Natural killer cell (primary cell): ENCODE measurements at regions not wholly inside any gene's neighbourhood (a gene's known extent, or its start where the extent isn't known, plus 50 kb on each side); places are given as distances from the start of the nearest gene placed in this dataset.
"Not testable (repeated sequence)": the region's sequence is repeated elsewhere in the genome, so short reads cannot be mapped to it uniquely, and the experiment has no call there.

Experiments
- ATAC-seq, 3 donors: fragments of 150-1000 bp in 2 of 3; fragments of 200-7000 bp in 1 of 3; cut with Tn5 transposase; 1 replicate in 1 of 3; 2 replicates in 2 of 3; pipeline ENCODE4 v1.10.0; 2021; ENCODE audit warnings: mild to moderate bottlenecking in 2 of 3, moderate library complexity in 2 of 3
- DNase-seq, 2 donors: peaks; one replicate each; pipeline versions ENCODE4 v3.0.0 to v3.0.0-alpha.2; 2013 to 2021; ENCODE audit warnings: mixed read lengths in 1 of 2
- H3K27ac ChIP-seq: one replicate; pipeline ENCODE4 v1.5.1; 2013; ENCODE audit warnings: mild to moderate bottlenecking, low read length
- H3K27me3 ChIP-seq: one replicate; pipeline ENCODE4 v1.6.1; 2013; ENCODE audit warnings: low read length; ENCODE audit not compliant: control insufficient read depth, insufficient read depth
- H3K36me3 ChIP-seq: one replicate; pipeline ENCODE4 v1.6.1; 2013; ENCODE audit warnings: low read length; ENCODE audit not compliant: control insufficient read depth, insufficient read depth
- H3K4me1 ChIP-seq: one replicate; pipeline ENCODE4 v1.6.1; 2013; ENCODE audit warnings: low read length; ENCODE audit not compliant: control insufficient read depth, insufficient read depth
- H3K4me3 ChIP-seq: one replicate; pipeline ENCODE4 v1.5.1; 2013; ENCODE audit warnings: low read length
- H3K9me3 ChIP-seq: one replicate; pipeline ENCODE4 v1.6.1; 2013; ENCODE audit warnings: low read length; ENCODE audit not compliant: control insufficient read depth, insufficient read depth
- H3K27ac Mint-ChIP-seq, 2 donors: one replicate each; pipeline ENCODE4 v1.8.0; 2022; ENCODE audit warnings: mild to moderate bottlenecking in 2 of 2, mixed read lengths in 2 of 2, moderate library complexity in 1 of 2
- H3K27me3 Mint-ChIP-seq, 2 donors: one replicate each; pipeline ENCODE4 v1.8.0; 2022; ENCODE audit warnings: low read depth in 2 of 2, mixed read lengths in 2 of 2
- H3K36me3 Mint-ChIP-seq: one replicate; pipeline ENCODE4 v1.8.0; 2022; ENCODE audit warnings: mixed read lengths
- H3K4me1 Mint-ChIP-seq, 2 donors: one replicate each; pipeline ENCODE4 v1.8.0; 2022; ENCODE audit warnings: mixed read lengths in 2 of 2
- H3K4me3 Mint-ChIP-seq: one replicate; pipeline ENCODE4 v1.8.0; 2022; ENCODE audit warnings: mild to moderate bottlenecking, moderate library complexity, mixed read lengths
- H3K9me3 Mint-ChIP-seq, 2 donors: one replicate each; pipeline ENCODE4 v1.8.0; 2022; ENCODE audit warnings: mixed read lengths in 2 of 2
- WGBS: methylation state at CpG from one replicate; pipeline ENCODE4 v1.1.7; 2013; ENCODE audit warnings: missing lambda C conversion rate; ENCODE audit not compliant: insufficient coverage; 5-methylcytosine and 5-hydroxymethylcytosine counted together
- intact Hi-C: fragments of 100-400 bp; cut with micrococcal nuclease; formaldehyde crosslinking; loops from one replicate; pipeline ENCODE4 v1.14.2; 2022
- TF ChIP-seq, protein P1 (sequence below): fragments of 200-600 bp; IDR thresholded peaks from one replicate; pipeline ENCODE4 v1.8.0; 2022; ENCODE audit warnings: antibody characterized with exemption

DNA sequence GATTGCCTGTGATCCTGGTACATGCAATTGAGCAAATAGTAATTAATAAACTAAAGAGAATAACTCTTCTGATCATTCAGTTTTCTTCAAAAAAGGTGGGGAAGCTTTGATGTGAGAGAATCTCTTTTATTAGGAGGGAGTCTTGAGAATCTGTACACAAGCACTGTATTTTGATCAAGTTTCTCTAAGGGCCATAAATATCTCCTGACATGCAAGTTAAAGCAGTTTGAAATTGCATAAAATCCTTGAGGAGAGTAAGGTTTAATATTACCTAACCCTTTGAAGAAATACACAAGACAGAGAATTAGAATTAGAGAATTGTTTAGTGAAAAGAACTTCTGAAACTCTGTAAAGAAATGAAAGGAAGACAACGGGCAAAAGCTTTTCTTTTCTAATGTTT lies 326.9 kb downstream of the FAT4 start:
- Mint-ChIP-seq H3K9me3 (peaks cover 2 to 5% of the 10 kb centered on the region in 2 donors), H3K27ac (no peak overlapping the region), H3K27me3 (peaks cover 0 to 2% of the 10 kb centered on the region in 2 donors), H3K36me3 (no peaks in the 10 kb centered on the region), H3K4me1 (no peaks in the 10 kb centered on the region), H3K4me3 (no peak overlapping the region)
- Histone ChIP-seq H3K4me3 (no peak overlapping the region), H3K4me1 (no peaks in the 10 kb centered on the region), H3K9me3 (no peaks in the 10 kb centered on the region), H3K36me3 (no peaks in the 10 kb centered on the region), H3K27me3 (no peaks in the 10 kb centered on the region), H3K27ac (no peak overlapping the region)
- TF ChIP-seq, protein P1, sequence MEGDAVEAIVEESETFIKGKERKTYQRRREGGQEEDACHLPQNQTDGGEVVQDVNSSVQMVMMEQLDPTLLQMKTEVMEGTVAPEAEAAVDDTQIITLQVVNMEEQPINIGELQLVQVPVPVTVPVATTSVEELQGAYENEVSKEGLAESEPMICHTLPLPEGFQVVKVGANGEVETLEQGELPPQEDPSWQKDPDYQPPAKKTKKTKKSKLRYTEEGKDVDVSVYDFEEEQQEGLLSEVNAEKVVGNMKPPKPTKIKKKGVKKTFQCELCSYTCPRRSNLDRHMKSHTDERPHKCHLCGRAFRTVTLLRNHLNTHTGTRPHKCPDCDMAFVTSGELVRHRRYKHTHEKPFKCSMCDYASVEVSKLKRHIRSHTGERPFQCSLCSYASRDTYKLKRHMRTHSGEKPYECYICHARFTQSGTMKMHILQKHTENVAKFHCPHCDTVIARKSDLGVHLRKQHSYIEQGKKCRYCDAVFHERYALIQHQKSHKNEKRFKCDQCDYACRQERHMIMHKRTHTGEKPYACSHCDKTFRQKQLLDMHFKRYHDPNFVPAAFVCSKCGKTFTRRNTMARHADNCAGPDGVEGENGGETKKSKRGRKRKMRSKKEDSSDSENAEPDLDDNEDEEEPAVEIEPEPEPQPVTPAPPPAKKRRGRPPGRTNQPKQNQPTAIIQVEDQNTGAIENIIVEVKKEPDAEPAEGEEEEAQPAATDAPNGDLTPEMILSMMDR, result no peak
- intact Hi-C loops, result no loop called here
- ATAC-seq (no peak), DNase-seq (no peak)
- no CpG with 5 or more reads among the region's 1 CpG for WGBS

DNA sequence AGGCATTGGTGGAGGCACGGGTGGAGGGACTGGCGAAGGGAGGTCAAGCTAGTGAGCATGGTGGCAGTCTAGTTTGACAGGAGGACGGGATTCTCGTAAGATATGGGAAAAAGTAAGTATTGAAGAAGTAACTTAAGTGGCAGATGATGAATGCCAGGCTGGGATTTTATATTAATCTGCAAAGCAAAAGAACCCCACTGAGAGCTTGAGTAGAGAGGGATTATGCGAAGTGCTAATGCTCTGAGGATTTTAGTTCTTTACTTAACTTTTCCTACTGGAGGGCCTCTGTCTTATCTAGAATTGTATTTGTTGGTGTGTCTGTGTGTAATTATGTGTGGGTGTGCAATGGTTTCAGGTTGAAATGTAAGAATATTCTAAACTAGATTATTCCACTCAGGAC lies 327.9 kb downstream of the FAT4 start:
- H3K4me1 Mint-ChIP-seq, result no peaks in the 10 kb centered on the region
- H3K27ac Mint-ChIP-seq, result no peak overlapping the region
- 82% methylated on average over 5 of the region's 5 CpGs for WGBS
- no peaks in the 10 kb centered on the region for H3K36me3 Mint-ChIP-seq
- H3K9me3 ChIP-seq, result no peaks in the 10 kb centered on the region
- TF ChIP-seq, protein P1, result no peak
- H3K27ac ChIP-seq, result no peak overlapping the region
- H3K4me3 ChIP-seq, result no peak overlapping the region
- H3K36me3 ChIP-seq, result no peaks in the 10 kb centered on the region
- H3K9me3 Mint-ChIP-seq, result peaks cover 2 to 5% of the 10 kb centered on the region in 2 donors
- intact Hi-C loops, result no loop called here
- no peak overlapping the region for H3K4me3 Mint-ChIP-seq
- peaks cover 0 to 2% of the 10 kb centered on the region in 2 donors for H3K27me3 Mint-ChIP-seq
- H3K27me3 ChIP-seq, result no peaks in the 10 kb centered on the region
- no peaks in the 10 kb centered on the region for H3K4me1 ChIP-seq
- no peak for DNase-seq
- ATAC-seq, result no peak

DNA sequence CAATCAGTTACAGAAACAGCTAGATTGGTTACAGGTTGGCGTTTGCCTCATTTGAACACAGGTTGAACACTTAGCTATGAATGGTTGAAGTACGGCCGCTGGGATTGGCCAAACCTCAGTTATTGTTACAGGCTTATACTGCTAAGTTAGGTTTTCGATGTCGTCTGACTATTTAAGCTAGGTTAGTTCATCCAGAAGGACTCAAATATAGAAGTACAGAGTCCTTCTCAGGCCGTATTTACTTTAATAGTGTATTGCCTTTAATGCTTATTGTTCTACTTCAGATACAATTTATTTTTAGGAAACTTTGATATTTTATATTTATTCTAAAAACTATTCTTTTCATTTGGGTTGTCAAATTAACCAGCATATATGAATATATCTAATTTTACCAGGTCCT lies 334.7 kb downstream of the FAT4 start:
- peaks cover 1 to 8% of the 10 kb centered on the region in 2 donors for H3K9me3 Mint-ChIP-seq
- no peak for DNase-seq
- no peaks in the 10 kb centered on the region for H3K4me1 ChIP-seq
- no peaks in the 10 kb centered on the region for H3K36me3 ChIP-seq
- H3K36me3 Mint-ChIP-seq, result no peaks in the 10 kb centered on the region
- H3K9me3 ChIP-seq, result no peaks in the 10 kb centered on the region
- no peaks in the 10 kb centered on the region for H3K27me3 ChIP-seq
- H3K4me3 ChIP-seq, result no peak overlapping the region
- no peaks in the 10 kb centered on the region for H3K4me1 Mint-ChIP-seq
- ATAC-seq, result no peak
- H3K4me3 Mint-ChIP-seq, result no peak overlapping the region
- no peak overlapping the region for H3K27ac Mint-ChIP-seq
- WGBS, result 97% methylated on average over 5 of the region's 6 CpGs
- H3K27me3 Mint-ChIP-seq, result peaks cover 5 to 10% of the 10 kb centered on the region in 2 donors
- intact Hi-C loops, result no loop called here
- no peak overlapping the region for H3K27ac ChIP-seq
- TF ChIP-seq, protein P1, result no peak

DNA sequence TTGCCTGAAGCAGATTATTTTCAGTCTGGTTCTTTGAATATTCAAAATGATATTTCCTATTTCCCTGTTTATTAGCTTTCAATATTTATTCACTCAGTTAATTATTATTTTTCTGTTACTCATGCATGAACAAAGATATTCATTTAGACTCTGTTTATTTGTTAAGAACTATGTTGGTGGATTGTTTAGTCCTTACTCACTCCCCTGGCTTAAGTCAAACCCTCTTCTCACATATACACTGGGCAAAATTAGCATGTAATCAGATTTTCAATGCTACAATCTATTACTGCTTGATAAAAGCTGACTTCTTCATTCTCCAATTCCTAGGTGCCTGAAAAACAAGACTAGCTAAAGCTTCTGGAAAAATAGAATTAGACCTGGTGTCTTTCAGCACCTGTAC lies 335.8 kb downstream of the FAT4 start:
- no peak overlapping the region for H3K4me3 Mint-ChIP-seq
- peaks cover 4 to 10% of the 10 kb centered on the region in 2 donors for H3K27me3 Mint-ChIP-seq
- TF ChIP-seq, protein P1, result no peak
- H3K36me3 Mint-ChIP-seq, result no peaks in the 10 kb centered on the region
- DNase-seq (no peak), ATAC-seq (no peak)
- intact Hi-C loops, result no loop called here
- Histone ChIP-seq H3K27me3 (no peaks in the 10 kb centered on the region), H3K4me3 (no peak overlapping the region), H3K27ac (no peak overlapping the region), H3K9me3 (no peaks in the 10 kb centered on the region), H3K36me3 (no peaks in the 10 kb centered on the region), H3K4me1 (no peaks in the 10 kb centered on the region)
- H3K9me3 Mint-ChIP-seq, result peaks cover 0 to 8% of the 10 kb centered on the region in 2 donors
- H3K27ac Mint-ChIP-seq, result no peak overlapping the region
- H3K4me1 Mint-ChIP-seq, result no peaks in the 10 kb centered on the region

DNA sequence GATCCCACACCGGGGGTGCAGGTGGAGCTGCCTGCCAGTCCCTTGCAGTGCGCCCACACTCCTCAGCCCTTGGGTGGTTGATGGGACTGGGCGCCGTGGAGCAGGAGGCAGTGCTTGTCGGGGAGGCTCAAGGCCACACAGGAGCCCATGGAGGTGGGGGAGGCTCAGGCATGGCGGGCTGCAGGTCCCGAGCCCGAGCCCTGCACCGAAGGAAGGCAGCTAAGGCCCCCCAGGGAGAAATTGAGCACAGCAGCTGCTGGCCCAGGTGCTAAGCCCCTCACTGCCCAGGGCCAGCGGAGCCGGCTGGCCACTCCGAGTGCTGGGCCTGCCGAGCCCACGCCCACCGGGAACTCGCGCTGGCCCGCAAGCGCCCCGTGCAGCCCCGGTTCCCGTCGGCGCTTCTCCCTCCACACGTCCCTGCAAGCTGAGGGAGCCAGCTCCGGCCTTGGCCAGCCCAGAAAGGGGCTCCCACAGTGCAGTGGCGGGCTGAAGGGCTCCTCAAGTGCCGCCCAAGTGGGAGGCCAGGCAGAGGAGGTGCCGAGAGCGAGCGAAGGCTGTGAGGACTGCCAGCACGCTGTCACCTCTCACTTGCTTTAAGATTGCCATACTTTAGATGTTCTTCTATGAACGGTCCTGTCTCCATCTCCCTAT lies 337.1 kb downstream of the FAT4 start:
- H3K4me3 ChIP-seq, intact Hi-C loops, H3K27me3 Mint-ChIP-seq, H3K27ac Mint-ChIP-seq, H3K36me3 ChIP-seq, H3K4me1 Mint-ChIP-seq, H3K9me3 Mint-ChIP-seq, H3K4me3 Mint-ChIP-seq, H3K36me3 Mint-ChIP-seq, H3K27ac ChIP-seq, H3K4me1 ChIP-seq, H3K9me3 ChIP-seq, H3K27me3 ChIP-seq, DNase-seq, ATAC-seq: not testable (repeated sequence)
- 93% methylated on average over 33 of the region's 33 CpGs for WGBS
